ENCODE measurements at regions not wholly inside any gene's neighbourhood (a gene's known extent, or its start where the extent isn't known, plus 50 kb on each side); places are given as distances from the start of the nearest gene placed in this dataset.
A peak's percentile ranks its signal among the peaks of the same experiment; 100 is the strongest.

GRCh38 chr3:135907422-135908165 lies 57.9 kb upstream of the PPP2R3A start:
- H3K4me1 ChIP-seq, result no peaks in the 10 kb centered on the region
- 93% methylated on average over 3 of the region's 3 CpGs for WGBS
- TF ChIP-seq CTCF (IDR thresholded peaks at IDR 0.05), result no peak
- TF ChIP-seq POLR2AphosphoS5 (IDR thresholded peaks at IDR 0.05), result no peak
- TF ChIP-seq POLR2A (IDR thresholded peaks at IDR 0.05; ENCODE audit: low read depth), result no peak
- no peak for TF ChIP-seq EP300 (IDR thresholded peaks at IDR 0.05)

DNA sequence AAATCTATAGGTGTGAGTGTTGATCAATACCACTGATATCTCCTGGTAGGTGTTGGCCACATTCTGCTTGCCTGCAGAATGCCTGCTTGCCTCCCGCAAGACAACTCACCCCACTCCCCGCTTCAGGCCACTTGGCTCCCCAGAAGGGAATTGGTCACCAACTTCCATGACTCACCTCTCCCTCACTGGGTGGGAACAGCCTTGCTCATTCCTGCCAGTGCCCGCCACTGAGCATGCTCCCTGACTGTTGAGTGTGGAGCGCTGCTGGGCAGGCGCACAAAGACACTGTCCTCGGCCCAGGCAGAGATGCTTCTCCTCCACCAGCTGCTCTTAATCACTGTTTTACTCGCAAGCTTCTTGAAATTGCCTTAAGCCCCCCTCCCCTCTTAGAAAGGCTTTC lies 57.3 kb upstream of the PPP2R3A start:
- no peaks in the 10 kb centered on the region for H3K4me1 ChIP-seq
- H3K27ac ChIP-seq (replicated peaks in 1 of 4), result no peak overlapping the region
- TF ChIP-seq POLR2AphosphoS5 (IDR thresholded peaks at IDR 0.05) (no peak), POLR2A (IDR thresholded peaks at IDR 0.05; ENCODE audit: low read depth) (no peak), EP300 (IDR thresholded peaks at IDR 0.05) (no peak), CTCF (IDR thresholded peaks at IDR 0.05) (no peak)
- DNase-seq (ENCODE audit: extremely low spot score), result peak; percentile 47
- intact Hi-C loops (cut with DNase I), result no loop called here
- no peaks in the 10 kb centered on the region for H3K27me3 ChIP-seq
- no peaks in the 10 kb centered on the region for H3K9me3 ChIP-seq
- H3K4me3 ChIP-seq, result no peak overlapping the region
- no peaks in the 10 kb centered on the region for H3K36me3 ChIP-seq
- 95% methylated on average over 7 of the region's 7 CpGs for WGBS

More at GRCh38 chr3:135907422-135908165, 57.9 kb upstream of the PPP2R3A start:
- intact Hi-C loops (cut with DNase I), result no loop called here
- H3K27me3 ChIP-seq, result no peaks in the 10 kb centered on the region
- peak; percentile 55 for DNase-seq (ENCODE audit: extremely low spot score)
- no peaks in the 10 kb centered on the region for H3K36me3 ChIP-seq
- H3K4me3 ChIP-seq, result no peak overlapping the region
- H3K27ac ChIP-seq (replicated peaks in 1 of 4), result no peak overlapping the region
- no peaks in the 10 kb centered on the region for H3K9me3 ChIP-seq

DNA sequence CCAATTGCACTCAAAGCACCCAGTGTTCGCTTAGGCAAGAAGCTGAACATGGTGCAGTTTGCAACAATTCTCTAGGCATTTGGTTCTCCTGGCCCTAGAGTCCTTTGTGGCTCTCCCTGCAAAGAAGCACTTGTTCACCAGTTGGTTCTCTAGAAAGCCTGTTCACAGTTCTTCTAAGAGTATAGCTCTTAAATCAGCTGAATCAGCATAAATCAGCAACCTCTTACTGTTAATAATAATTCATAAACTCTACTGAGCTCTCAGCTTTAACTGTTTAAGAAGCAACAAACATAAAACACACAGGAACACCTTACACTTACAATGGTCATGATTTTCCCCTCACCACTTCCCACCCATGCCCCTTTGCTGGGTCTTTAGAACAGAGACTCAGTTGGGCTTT lies 56.8 kb upstream of the PPP2R3A start:
- WGBS, result 100% methylated on average over 1 of the region's 1 CpG
- no peak overlapping the region for H3K27ac ChIP-seq (replicated peaks in 1 of 4)
- TF ChIP-seq EP300 (IDR thresholded peaks at IDR 0.05), result no peak
- TF ChIP-seq CTCF (IDR thresholded peaks at IDR 0.05), result no peak
- TF ChIP-seq POLR2A (IDR thresholded peaks at IDR 0.05; ENCODE audit: low read depth), result no peak
- TF ChIP-seq POLR2AphosphoS5 (IDR thresholded peaks at IDR 0.05), result no peak
- DNase-seq (ENCODE audit: extremely low spot score), result peak; percentile 19
- no peaks in the 10 kb centered on the region for H3K4me1 ChIP-seq
- intact Hi-C loops (cut with DNase I), result no loop called here
- no peaks in the 10 kb centered on the region for H3K9me3 ChIP-seq
- H3K27me3 ChIP-seq, result no peaks in the 10 kb centered on the region
- no peak overlapping the region for H3K4me3 ChIP-seq
- H3K36me3 ChIP-seq, result no peaks in the 10 kb centered on the region

DNA sequence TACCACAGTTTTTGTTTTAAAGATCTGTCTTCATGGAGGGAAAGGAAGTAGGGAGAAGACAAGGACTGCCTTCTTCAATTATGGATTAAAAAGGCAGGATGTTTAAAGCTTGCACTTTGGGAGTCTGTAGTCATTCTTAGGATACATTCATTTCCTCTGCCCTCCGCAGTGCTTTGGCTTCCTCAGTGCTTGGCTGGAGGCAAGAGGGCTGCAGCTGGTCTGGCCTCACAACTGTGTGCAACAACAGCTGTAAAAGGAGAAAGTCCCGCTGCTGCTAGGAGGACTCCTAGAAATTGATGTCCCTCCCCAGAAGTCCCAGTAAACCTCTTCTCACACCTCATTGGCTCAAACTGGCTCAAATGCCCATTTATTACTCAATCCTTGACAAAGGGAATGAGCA lies 54.4 kb upstream of the PPP2R3A start:
- Histone ChIP-seq H3K36me3 (no peaks in the 10 kb centered on the region), H3K27me3 (no peaks in the 10 kb centered on the region), H3K4me1 (no peaks in the 10 kb centered on the region), H3K9me3 (no peaks in the 10 kb centered on the region), H3K4me3 (no peak overlapping the region), H3K27ac (replicated peaks in 1 of 4) (no peak overlapping the region)
- TF ChIP-seq POLR2A (IDR thresholded peaks at IDR 0.05; ENCODE audit: low read depth), result no peak
- TF ChIP-seq EP300 (IDR thresholded peaks at IDR 0.05), result no peak
- no peak for TF ChIP-seq POLR2AphosphoS5 (IDR thresholded peaks at IDR 0.05)
- no peak for TF ChIP-seq CTCF (IDR thresholded peaks at IDR 0.05)
- WGBS, result 56% methylated on average over 2 of the region's 2 CpGs
- intact Hi-C loops (cut with DNase I), result no loop called here
- DNase-seq (ENCODE audit: extremely low spot score), result peak; percentile 86

DNA sequence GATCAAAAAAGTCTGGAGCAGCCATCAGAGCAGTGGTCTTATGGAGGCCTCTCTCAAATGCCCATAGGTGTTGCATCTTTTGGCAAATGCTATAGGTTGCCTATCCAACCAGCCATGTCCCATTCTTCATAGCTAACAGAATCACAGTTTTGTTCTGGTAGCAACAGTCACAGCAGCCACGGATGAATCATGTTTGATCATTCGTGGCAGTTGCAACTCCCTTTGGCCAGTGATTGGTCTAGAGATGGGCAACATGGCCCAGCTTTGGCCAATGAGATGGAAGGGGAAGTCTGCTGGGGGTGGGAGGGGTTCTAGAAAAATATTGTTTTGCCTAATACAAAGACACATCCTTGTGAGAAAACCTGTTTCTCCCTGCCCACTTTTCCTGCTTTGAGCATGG lies 50.3 kb upstream of the PPP2R3A start:
- H3K4me3 ChIP-seq, result no peak overlapping the region
- TF ChIP-seq CTCF (IDR thresholded peaks at IDR 0.05), result no peak
- no peak for TF ChIP-seq POLR2AphosphoS5 (IDR thresholded peaks at IDR 0.05)
- no peak for TF ChIP-seq EP300 (IDR thresholded peaks at IDR 0.05)
- no peak for TF ChIP-seq POLR2A (IDR thresholded peaks at IDR 0.05; ENCODE audit: low read depth)
- peaks cover 0 to 4% (median 0%) of the 10 kb centered on the region in 4 donors for H3K4me1 ChIP-seq
- H3K27ac ChIP-seq (replicated peaks in 1 of 4), result no peak overlapping the region
- no peaks in the 10 kb centered on the region for H3K36me3 ChIP-seq
- DNase-seq (ENCODE audit: extremely low spot score), result peak; percentile 72
- no peaks in the 10 kb centered on the region for H3K27me3 ChIP-seq
- intact Hi-C loops (cut with DNase I), result no loop called here
- no peaks in the 10 kb centered on the region for H3K9me3 ChIP-seq
- WGBS, result 79% methylated on average over 2 of the region's 2 CpGs
